Neural cell (in vitro differentiated cells): ENCODE measurements at regions not wholly inside any gene's neighbourhood (a gene's known extent, or its start where the extent isn't known, plus 50 kb on each side); places are given as distances from the start of the nearest gene placed in this dataset.

ENCODE experiments used
- CTCF ChIP-seq: fragments of 450-650 bp; IDR thresholded peaks from 2 replicates; pipeline ENCODE4 v1.5.1; 2014; ENCODE audit warnings: antibody characterized with exemption, mild to moderate bottlenecking, moderate library complexity; ENCODE audit not compliant: poor library complexity, severe bottlenecking
- EP300 ChIP-seq: fragments of 450-650 bp; conservative IDR thresholded peaks from 2 replicates; pipeline ENCODE4 v1.6.1; 2014; ENCODE audit warnings: antibody characterized with exemption, mild to moderate bottlenecking, moderate library complexity; ENCODE audit not compliant: poor library complexity, severe bottlenecking
- EZH2 ChIP-seq: fragments of 200-600, 300-800 bp; shearing (Covaris generic), sonication (generic); IDR thresholded peaks from 2 replicates; pipeline ENCODE4 v1.6.1; 2014; ENCODE audit warnings: antibody characterized with exemption, low read length, borderline replicate concordance, mild to moderate bottlenecking; ENCODE audit not compliant: insufficient read depth, poor library complexity, severe bottlenecking
- MXI1 ChIP-seq: fragments of 450-650 bp; conservative IDR thresholded peaks from 2 replicates; pipeline ENCODE4 v1.6.1; 2014; ENCODE audit warnings: antibody characterized with exemption, mild to moderate bottlenecking; ENCODE audit not compliant: poor library complexity, severe bottlenecking
- POLR2AphosphoS5 ChIP-seq: IDR thresholded peaks from 2 replicates; pipeline ENCODE4 v1.6.1; 2012
- RAD21 ChIP-seq: fragments of 450-650 bp; conservative IDR thresholded peaks from 2 replicates; pipeline ENCODE4 v1.6.1; 2014; ENCODE audit warnings: antibody characterized with exemption, mild to moderate bottlenecking, moderate library complexity
- SMC3 ChIP-seq: fragments of 450-650 bp; conservative IDR thresholded peaks from 2 replicates; pipeline ENCODE4 v1.6.1; 2014; ENCODE audit warnings: antibody characterized with exemption, mild to moderate bottlenecking, moderate library complexity; ENCODE audit not compliant: poor library complexity
- TAF1 ChIP-seq: IDR thresholded peaks from 2 replicates; pipeline ENCODE4 v1.6.1; 2012; ENCODE audit warnings: low read depth
- TF ChIP-seq, protein P1 (sequence below): IDR thresholded peaks from 2 replicates; pipeline ENCODE4 v1.6.1; 2012; ENCODE audit warnings: borderline replicate concordance

DNA sequence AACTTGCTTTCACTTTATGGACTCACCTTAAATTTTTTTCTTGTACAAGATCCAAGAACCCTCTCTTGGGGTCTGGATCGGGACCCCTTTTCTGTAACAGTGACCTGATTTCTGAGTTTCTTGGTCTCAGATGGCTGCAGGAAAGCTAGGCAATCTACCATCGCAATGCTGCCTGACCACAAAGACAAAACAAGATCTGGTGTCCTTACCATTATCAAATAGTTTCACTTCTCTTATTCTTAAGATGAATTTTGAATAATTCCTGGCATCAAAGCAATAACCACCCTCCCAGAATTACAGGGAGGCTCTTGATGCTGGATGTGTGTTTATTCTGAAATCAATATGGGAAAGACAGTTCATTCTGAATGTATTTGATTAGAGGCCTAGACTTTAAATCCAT lies 77.4 kb upstream of the FRMD4A start:
- no peak for TF ChIP-seq CTCF
- TF ChIP-seq, protein P1, sequence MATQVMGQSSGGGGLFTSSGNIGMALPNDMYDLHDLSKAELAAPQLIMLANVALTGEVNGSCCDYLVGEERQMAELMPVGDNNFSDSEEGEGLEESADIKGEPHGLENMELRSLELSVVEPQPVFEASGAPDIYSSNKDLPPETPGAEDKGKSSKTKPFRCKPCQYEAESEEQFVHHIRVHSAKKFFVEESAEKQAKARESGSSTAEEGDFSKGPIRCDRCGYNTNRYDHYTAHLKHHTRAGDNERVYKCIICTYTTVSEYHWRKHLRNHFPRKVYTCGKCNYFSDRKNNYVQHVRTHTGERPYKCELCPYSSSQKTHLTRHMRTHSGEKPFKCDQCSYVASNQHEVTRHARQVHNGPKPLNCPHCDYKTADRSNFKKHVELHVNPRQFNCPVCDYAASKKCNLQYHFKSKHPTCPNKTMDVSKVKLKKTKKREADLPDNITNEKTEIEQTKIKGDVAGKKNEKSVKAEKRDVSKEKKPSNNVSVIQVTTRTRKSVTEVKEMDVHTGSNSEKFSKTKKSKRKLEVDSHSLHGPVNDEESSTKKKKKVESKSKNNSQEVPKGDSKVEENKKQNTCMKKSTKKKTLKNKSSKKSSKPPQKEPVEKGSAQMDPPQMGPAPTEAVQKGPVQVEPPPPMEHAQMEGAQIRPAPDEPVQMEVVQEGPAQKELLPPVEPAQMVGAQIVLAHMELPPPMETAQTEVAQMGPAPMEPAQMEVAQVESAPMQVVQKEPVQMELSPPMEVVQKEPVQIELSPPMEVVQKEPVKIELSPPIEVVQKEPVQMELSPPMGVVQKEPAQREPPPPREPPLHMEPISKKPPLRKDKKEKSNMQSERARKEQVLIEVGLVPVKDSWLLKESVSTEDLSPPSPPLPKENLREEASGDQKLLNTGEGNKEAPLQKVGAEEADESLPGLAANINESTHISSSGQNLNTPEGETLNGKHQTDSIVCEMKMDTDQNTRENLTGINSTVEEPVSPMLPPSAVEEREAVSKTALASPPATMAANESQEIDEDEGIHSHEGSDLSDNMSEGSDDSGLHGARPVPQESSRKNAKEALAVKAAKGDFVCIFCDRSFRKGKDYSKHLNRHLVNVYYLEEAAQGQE: no peak
- TF ChIP-seq RAD21: no peak
- TF ChIP-seq POLR2AphosphoS5: no peak
- no peak for TF ChIP-seq TAF1
- TF ChIP-seq EZH2: no peak
- TF ChIP-seq MXI1: no peak
- no peak for TF ChIP-seq SMC3
- TF ChIP-seq EP300: no peak
